Glutamatergic neuron (in vitro differentiated cells): ENCODE measurements at regions not wholly inside any gene's neighbourhood (a gene's known extent, or its start where the extent isn't known, plus 50 kb on each side); places are given as distances from the start of the nearest gene placed in this dataset.

Source experiments
- DNase-seq: peaks from one replicate; pipeline ENCODE4 v3.0.0; 2022
- H3K27ac Mint-ChIP-seq: one replicate; pipeline ENCODE4 v1.8.0; 2020; ENCODE audit warnings: mild to moderate bottlenecking, mixed read lengths, inconsistent platforms; ENCODE audit not compliant: unreplicated experiment
- H3K27me3 Mint-ChIP-seq: one replicate; pipeline ENCODE4 v1.8.0; 2020; ENCODE audit warnings: mild to moderate bottlenecking, moderate library complexity, mixed read lengths, inconsistent platforms; ENCODE audit not compliant: unreplicated experiment
- H3K36me3 Mint-ChIP-seq: one replicate; pipeline ENCODE4 v1.8.0; 2020; ENCODE audit warnings: mild to moderate bottlenecking, mixed read lengths, inconsistent platforms; ENCODE audit not compliant: unreplicated experiment
- H3K4me1 Mint-ChIP-seq: one replicate; pipeline ENCODE4 v1.8.0; 2020; ENCODE audit warnings: mild to moderate bottlenecking, low read depth, mixed read lengths, inconsistent platforms; ENCODE audit not compliant: unreplicated experiment
- H3K4me3 Mint-ChIP-seq: one replicate; pipeline ENCODE4 v1.8.0; 2020; ENCODE audit warnings: mild to moderate bottlenecking, mixed read lengths, inconsistent platforms; ENCODE audit not compliant: unreplicated experiment
- H3K9me3 Mint-ChIP-seq: one replicate; pipeline ENCODE4 v1.8.0; 2020; ENCODE audit warnings: mild to moderate bottlenecking, moderate library complexity, mixed read lengths, inconsistent platforms; ENCODE audit not compliant: unreplicated experiment
- TF ChIP-seq, protein P1 (sequence below): fragments of 200-600 bp; sonication (generic); IDR thresholded peaks from one replicate; pipeline ENCODE4 v1.5.0; 2021; ENCODE audit not compliant: partially characterized antibody, unreplicated experiment

DNA sequence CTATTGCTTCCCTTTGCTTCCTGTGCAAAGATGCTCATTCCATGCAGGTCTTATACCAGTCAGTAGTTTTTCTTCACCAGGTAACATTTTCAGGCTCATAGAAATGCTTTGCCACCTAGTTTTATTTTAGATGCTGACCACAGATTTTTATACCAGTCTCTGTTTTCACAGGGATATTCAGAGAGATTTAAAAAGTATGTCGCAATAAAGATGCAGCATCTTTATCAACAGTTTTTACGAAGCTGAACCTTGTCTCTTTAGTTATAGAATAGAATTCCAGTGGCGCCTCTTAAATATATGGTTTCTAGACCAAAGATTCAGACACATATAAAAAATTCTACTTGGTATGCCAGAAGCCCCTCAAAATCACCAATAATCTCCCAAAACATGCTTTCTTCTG is 155.7 kb upstream of the PCSK5 start:
- H3K9me3 Mint-ChIP-seq: no peaks in the 10 kb centered on the region
- no peaks in the 10 kb centered on the region for H3K36me3 Mint-ChIP-seq
- H3K4me1 Mint-ChIP-seq: peaks cover 2% of the 10 kb centered on the region
- H3K4me3 Mint-ChIP-seq: no peak overlapping the region
- no peak overlapping the region for H3K27ac Mint-ChIP-seq
- TF ChIP-seq, protein P1, sequence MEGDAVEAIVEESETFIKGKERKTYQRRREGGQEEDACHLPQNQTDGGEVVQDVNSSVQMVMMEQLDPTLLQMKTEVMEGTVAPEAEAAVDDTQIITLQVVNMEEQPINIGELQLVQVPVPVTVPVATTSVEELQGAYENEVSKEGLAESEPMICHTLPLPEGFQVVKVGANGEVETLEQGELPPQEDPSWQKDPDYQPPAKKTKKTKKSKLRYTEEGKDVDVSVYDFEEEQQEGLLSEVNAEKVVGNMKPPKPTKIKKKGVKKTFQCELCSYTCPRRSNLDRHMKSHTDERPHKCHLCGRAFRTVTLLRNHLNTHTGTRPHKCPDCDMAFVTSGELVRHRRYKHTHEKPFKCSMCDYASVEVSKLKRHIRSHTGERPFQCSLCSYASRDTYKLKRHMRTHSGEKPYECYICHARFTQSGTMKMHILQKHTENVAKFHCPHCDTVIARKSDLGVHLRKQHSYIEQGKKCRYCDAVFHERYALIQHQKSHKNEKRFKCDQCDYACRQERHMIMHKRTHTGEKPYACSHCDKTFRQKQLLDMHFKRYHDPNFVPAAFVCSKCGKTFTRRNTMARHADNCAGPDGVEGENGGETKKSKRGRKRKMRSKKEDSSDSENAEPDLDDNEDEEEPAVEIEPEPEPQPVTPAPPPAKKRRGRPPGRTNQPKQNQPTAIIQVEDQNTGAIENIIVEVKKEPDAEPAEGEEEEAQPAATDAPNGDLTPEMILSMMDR: no peak
- H3K27me3 Mint-ChIP-seq: no peaks in the 10 kb centered on the region
- no peak for DNase-seq

GRCh38 chr9:75739884-75740611 is 150.4 kb upstream of the PCSK5 start:
- Mint-ChIP-seq H3K36me3 (no peaks in the 10 kb centered on the region), H3K27me3 (no peaks in the 10 kb centered on the region), H3K4me3 (no peak overlapping the region), H3K4me1 (peaks cover 7% of the 10 kb centered on the region), H3K9me3 (no peaks in the 10 kb centered on the region), H3K27ac (no peak overlapping the region)
- TF ChIP-seq, protein P1: no peak
- DNase-seq: peak; percentile 28

- H3K9me3 Mint-ChIP-seq: no peaks in the 10 kb centered on the region
- no peak overlapping the region for H3K27ac Mint-ChIP-seq
Measured at GRCh38 chr9:75743855-75744254, 146.6 kb upstream of the PCSK5 start.

GRCh38 chr9:75754080-75754479 is 136.4 kb upstream of the PCSK5 start:
- Mint-ChIP-seq H3K36me3 (no peaks in the 10 kb centered on the region), H3K27me3 (no peaks in the 10 kb centered on the region), H3K4me3 (no peak overlapping the region), H3K9me3 (peaks cover 5% of the 10 kb centered on the region), H3K4me1 (no peaks in the 10 kb centered on the region), H3K27ac (no peak overlapping the region)
- TF ChIP-seq, protein P1: no peak
- DNase-seq: no peak

More at GRCh38 chr9:75743855-75744254, 146.6 kb upstream of the PCSK5 start:
- H3K27me3 Mint-ChIP-seq: no peaks in the 10 kb centered on the region
- TF ChIP-seq, protein P1: no peak
- H3K4me1 Mint-ChIP-seq: peaks cover 7% of the 10 kb centered on the region
- no peak overlapping the region for H3K4me3 Mint-ChIP-seq
- H3K36me3 Mint-ChIP-seq: no peaks in the 10 kb centered on the region
- no peak for DNase-seq

DNA sequence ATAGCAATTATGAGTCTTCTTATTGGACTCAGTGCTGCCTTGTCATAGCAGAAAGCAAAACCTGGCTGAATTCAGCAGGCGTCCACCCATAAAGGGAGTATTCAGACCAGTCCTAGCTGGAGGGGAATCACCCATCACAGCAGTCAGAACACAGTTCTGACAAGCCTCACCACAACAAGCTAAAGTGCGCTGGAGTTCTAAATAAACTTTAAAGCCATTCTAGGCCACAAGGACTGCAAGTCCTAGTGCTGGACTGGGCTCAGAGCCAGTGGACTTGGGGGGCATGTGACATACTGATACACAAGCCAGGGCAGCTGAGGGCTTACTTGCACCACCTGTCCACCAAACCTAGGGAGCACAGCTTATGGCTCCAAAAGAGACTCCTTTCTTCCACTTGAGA is 115.3 kb upstream of the PCSK5 start:
- Mint-ChIP-seq H3K9me3 (peaks cover 2% of the 10 kb centered on the region), H3K36me3 (no peaks in the 10 kb centered on the region), H3K27ac (no peak overlapping the region), H3K4me3 (no peak overlapping the region), H3K4me1 (no peaks in the 10 kb centered on the region), H3K27me3 (no peaks in the 10 kb centered on the region)
- TF ChIP-seq, protein P1: no peak
- no peak for DNase-seq
